ENCODE measurements at regions not wholly inside any gene's neighbourhood (a gene's known extent, or its start where the extent isn't known, plus 50 kb on each side); places are given as distances from the start of the nearest gene placed in this dataset.
"Not testable (repeated sequence)": the region's sequence is repeated elsewhere in the genome, so short reads cannot be mapped to it uniquely, and the experiment has no call there.

DNA sequence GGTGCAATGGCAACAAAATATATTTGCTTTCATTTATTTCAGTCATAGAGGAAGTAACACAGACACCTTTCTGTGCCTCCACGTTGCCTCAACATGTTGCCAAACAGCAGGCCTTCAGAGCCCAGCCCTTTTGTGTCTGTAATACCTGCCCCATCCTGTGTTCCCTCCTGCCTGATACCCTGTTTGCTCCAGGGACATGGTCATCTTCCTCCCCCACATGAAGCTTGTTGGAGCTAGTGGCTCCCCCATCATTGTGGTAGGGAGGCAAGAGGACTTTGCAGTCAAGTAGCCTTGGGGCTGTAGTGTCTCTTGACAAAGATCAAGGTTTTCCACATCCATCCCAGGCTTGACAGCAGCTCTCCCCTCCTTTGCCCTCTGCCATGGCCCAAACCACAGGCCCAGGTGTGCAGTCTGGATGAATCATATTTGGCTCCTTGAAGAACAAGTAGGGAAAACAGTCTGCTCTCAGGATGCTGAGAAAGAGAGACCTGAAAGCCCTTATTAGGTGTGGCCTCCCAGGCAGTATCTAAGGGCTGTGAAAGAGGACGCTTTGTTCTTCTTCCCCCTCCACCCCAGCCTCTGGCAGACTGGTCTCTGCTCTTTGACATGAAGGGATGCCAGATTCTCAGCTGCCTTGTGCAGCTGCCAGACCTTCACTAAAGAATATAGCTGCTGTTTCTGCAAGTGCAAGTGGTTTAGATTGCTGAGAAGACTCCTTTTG, 329.0 kb downstream of the C12orf75 start:
- TF ChIP-seq CTCF (IDR thresholded peaks at IDR 0.05; ENCODE audit: low read depth, low read length), result no peak
- no peaks in the 10 kb centered on the region for H3K36me3 ChIP-seq
- no peaks in the 10 kb centered on the region for H3K4me1 ChIP-seq
- H3K9me3 ChIP-seq, result no peaks in the 10 kb centered on the region
- DNase-seq, result no peak
- H3K27me3 ChIP-seq, result no peaks in the 10 kb centered on the region
- H3K4me3 ChIP-seq (ENCODE audit: low read depth, low read length), result no peak overlapping the region

- not testable (repeated sequence) for H3K36me3 ChIP-seq; H3K9me3 ChIP-seq; H3K4me3 ChIP-seq (ENCODE audit: low read depth, low read length); H3K4me1 ChIP-seq; DNase-seq; H3K27me3 ChIP-seq
Measured at GRCh38 chr12:105664765-105665164, 334.3 kb downstream of the C12orf75 start.

- H3K9me3 ChIP-seq, result no peaks in the 10 kb centered on the region
- H3K4me1 ChIP-seq, result no peaks in the 10 kb centered on the region
- H3K36me3 ChIP-seq, result no peaks in the 10 kb centered on the region
- no peaks in the 10 kb centered on the region for H3K27me3 ChIP-seq
- no peak overlapping the region for H3K4me3 ChIP-seq (ENCODE audit: low read depth, low read length)
- DNase-seq, result no peak
- TF ChIP-seq CTCF (IDR thresholded peaks at IDR 0.05; ENCODE audit: low read depth, low read length), result no peak
Measured at GRCh38 chr12:105665366-105665765, 334.9 kb downstream of the C12orf75 start.

- H3K9me3 ChIP-seq, result no peaks in the 10 kb centered on the region
- no peaks in the 10 kb centered on the region for H3K36me3 ChIP-seq
- H3K27me3 ChIP-seq, result no peaks in the 10 kb centered on the region
- peaks cover 4% of the 10 kb centered on the region for H3K4me1 ChIP-seq
- H3K4me3 ChIP-seq (ENCODE audit: low read depth, low read length), result no peak overlapping the region
- no peak for DNase-seq
- TF ChIP-seq CTCF (IDR thresholded peaks at IDR 0.05; ENCODE audit: low read depth, low read length), result no peak
Measured at GRCh38 chr12:105667973-105668743, 337.7 kb downstream of the C12orf75 start.

GRCh38 chr12:105670672-105671071, 340.2 kb downstream of the C12orf75 start:
- Histone ChIP-seq H3K36me3 (no peaks in the 10 kb centered on the region), H3K4me1 (peaks cover 4% of the 10 kb centered on the region), H3K9me3 (no peaks in the 10 kb centered on the region), H3K4me3 (ENCODE audit: low read depth, low read length) (no peak overlapping the region), H3K27me3 (no peaks in the 10 kb centered on the region)
- DNase-seq, result no peak
- TF ChIP-seq CTCF (IDR thresholded peaks at IDR 0.05; ENCODE audit: low read depth, low read length), result no peak

GRCh38 chr12:105671720-105672119, 341.2 kb downstream of the C12orf75 start:
- no peak for TF ChIP-seq CTCF (IDR thresholded peaks at IDR 0.05; ENCODE audit: low read depth, low read length)
- H3K27me3 ChIP-seq, result no peaks in the 10 kb centered on the region
- no peaks in the 10 kb centered on the region for H3K9me3 ChIP-seq
- H3K4me1 ChIP-seq, result peaks cover 4% of the 10 kb centered on the region
- DNase-seq, result no peak
- H3K36me3 ChIP-seq, result no peaks in the 10 kb centered on the region
- no peak overlapping the region for H3K4me3 ChIP-seq (ENCODE audit: low read depth, low read length)

All from BE2C (cell line).